GM12865 (cell line): ENCODE measurements at regions not wholly inside any gene's neighbourhood (a gene's known extent, or its start where the extent isn't known, plus 50 kb on each side); places are given as distances from the start of the nearest gene placed in this dataset.

Experiments
- DNase-seq: peaks from one replicate; pipeline ENCODE4 v3.0.0; 2010; ENCODE audit warnings: low read depth
- H3K4me3 ChIP-seq: 2 replicates; pipeline ENCODE4 v1.5.1; 2011; ENCODE audit warnings: mild to moderate bottlenecking, low read depth, low read length, control low read depth
- CTCF ChIP-seq: IDR thresholded peaks from 2 replicates; pipeline ENCODE4 v1.5.1; 2011; ENCODE audit warnings: low read length, control low read depth, low read depth, inconsistent platforms; ENCODE audit not compliant: insufficient read depth; ENCODE audit errors: missing control alignments

DNA sequence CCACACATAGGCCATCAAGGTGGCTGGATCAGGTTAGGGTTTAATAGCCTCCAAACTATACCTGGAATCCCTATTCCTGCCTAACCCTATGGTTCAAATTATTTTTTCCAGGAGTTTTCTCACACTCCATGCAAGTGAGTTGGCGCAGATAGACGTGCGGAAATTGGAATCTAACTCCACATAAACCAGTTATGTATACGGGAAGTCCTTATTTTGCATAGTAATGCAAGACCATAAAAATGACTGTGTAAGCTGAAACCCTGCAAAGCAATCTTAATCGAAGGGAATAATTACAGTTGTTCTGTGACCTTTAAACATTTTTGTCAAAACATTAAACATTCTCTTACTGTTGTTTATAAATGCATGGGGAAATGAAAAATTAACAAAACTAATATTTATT lies 200.1 kb upstream of the SIX2 start:
- no peak overlapping the region for H3K4me3 ChIP-seq
- no peak for TF ChIP-seq CTCF
- no peak for DNase-seq

GRCh38 chr2:45207101-45207500 lies 197.8 kb upstream of the SIX2 start:
- no peak for TF ChIP-seq CTCF
- no peak overlapping the region for H3K4me3 ChIP-seq
- DNase-seq = no peak

GRCh38 chr2:45205985-45206384 lies 196.7 kb upstream of the SIX2 start:
- TF ChIP-seq CTCF = no peak
- DNase-seq = no peak
- no peak overlapping the region for H3K4me3 ChIP-seq

DNA sequence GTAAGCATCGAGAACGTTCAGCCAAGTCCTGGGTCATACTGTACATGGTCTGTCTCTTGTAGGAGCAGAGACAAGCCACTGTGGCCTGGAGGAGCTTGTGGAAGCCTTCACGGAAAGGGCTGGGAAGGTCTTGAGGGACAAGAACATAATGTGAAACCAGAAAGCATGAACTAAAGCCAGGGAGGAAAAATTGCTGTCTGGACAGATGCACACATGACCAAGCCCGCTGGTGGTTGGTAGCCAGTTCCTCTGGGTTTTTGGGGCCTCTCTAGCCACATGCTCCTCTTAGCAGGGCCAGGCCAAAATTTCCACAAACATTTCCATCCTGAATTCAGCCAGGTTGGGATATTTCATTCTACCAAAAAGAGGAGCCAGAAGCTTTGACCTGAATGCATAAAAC lies 196.2 kb upstream of the SIX2 start:
- H3K4me3 ChIP-seq = no peak overlapping the region
- no peak for DNase-seq
- TF ChIP-seq CTCF = no peak

- H3K4me3 ChIP-seq = no peak overlapping the region
- TF ChIP-seq CTCF = no peak
- no peak for DNase-seq
These were observed 194.1 kb upstream of the SIX2 start for GRCh38 chr2:45203400-45203799.

DNA sequence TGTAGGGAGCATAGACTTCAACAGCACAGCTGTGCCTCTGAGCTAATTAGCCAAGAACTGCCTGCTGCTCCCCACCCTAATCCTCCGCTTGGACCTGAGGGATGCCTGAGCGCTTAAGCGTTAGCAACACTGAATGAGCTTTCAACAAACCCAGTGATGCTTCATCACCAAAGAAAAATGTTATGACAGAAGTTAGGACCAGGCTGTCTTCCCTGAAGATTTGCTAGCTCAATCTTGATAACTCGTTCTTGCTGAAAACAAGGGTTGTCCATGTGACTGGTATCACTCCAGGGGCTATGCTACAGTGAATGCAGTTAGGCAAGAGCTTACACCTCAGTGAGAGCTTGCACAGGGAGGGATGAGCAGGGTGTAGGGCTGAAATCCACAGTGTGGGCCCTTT lies 190.7 kb upstream of the SIX2 start:
- no peak overlapping the region for H3K4me3 ChIP-seq
- no peak for TF ChIP-seq CTCF

DNA sequence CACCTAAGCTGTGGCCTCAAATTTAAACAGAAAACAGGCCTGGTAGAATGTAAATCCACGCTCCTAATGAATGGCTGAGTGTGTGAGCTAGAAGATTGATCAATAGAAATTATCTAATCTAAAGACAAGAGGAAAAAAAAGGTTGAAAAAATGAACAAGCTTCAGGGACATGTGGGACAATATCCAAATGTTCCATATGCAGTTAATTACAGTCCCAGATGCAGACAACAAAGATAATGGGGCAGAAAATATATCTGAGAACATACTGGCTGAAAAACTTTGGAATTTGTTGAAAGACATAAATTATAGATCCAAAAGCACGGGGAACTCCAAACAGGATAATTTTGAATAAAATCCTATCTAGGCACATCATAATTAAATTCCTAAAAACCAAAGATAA lies 186.7 kb upstream of the SIX2 start:
- no peak for DNase-seq
- no peak for TF ChIP-seq CTCF
- H3K4me3 ChIP-seq = no peak overlapping the region

More for the DNA sequence above, 190.7 kb upstream of the SIX2 start:
- DNase-seq = no peak
